HG03558 (cell line): ENCODE measurements at regions not wholly inside any gene's neighbourhood (a gene's known extent, or its start where the extent isn't known, plus 50 kb on each side); places are given as distances from the start of the nearest gene placed in this dataset.

Experiments used
- ATAC-seq: cut with Tn5 transposase; IDR thresholded peaks from one replicate; pipeline ENCODE4 v1.9.1; 2021; ENCODE audit warnings: moderate number of reproducible peaks; ENCODE audit not compliant: unreplicated experiment; ENCODE audit errors: extremely low read depth

DNA sequence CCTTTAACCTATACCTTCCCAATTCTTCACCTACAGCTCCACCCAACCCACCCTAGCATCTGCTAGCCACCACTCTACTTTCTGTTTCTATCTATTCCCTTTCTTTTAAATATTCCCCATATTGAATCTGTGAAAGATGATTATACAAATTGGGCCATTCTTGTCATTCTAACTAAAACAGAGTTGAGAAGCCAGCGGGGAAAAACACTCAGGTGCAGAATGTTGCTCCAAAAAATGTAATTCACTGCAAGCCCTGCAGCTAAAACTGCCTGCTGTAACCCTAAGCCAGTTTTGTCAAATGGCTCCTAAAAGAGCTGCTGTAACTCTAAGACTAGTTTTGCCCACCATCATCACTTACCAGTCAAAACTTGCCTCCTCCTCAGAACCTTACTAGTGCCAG is 1468.6 kb upstream of the MIR17HG start:
- no peak for ATAC-seq

DNA sequence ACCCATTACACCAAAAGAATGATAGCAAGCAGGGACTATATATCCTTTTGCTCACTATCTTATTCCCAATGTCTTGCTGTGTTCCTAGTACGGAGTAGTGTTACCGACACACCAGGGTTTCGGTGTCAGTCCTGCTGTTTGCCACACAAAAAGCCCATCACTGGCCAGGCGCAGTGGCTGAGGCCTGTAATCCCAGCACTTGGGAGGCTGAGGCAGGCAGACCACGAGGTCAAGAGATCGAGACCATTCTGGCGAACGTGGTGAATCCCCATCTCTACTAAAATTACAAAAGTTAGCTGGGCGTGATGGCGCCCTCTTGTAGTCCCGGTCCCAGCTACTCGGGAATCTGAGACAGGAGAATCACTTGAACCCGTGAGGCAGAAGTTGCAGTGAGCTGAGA is 1467.3 kb upstream of the MIR17HG start:
- ATAC-seq: no peak

DNA sequence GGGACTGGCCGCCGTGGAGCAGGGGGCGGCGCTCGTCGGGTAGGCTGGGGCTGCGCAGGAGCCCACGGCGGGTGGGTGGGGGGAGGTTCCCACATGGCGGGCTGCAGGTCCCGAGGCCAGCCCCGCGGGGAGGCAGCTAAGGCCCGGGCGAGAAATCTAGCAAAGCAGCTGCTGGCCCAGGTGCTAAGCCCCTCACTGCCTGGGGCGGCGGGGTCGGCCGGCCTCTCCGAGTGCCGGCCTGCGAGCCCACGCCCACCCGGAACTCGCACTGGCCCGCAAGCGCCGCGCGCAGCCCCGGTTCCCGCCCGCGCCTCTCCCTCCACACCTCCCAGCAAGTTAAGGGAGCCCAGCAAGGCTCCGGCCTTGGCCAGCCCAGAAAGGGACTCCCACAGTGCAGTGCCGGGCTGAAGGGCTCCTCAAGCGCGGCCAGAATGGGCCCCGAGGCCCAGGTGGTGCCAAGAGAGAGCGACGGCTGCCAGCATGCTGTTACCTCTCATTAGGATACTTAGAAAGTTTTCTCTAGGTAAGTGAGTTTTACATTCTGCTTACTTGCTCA is 1463.5 kb upstream of the MIR17HG start:
- no peak for ATAC-seq

DNA sequence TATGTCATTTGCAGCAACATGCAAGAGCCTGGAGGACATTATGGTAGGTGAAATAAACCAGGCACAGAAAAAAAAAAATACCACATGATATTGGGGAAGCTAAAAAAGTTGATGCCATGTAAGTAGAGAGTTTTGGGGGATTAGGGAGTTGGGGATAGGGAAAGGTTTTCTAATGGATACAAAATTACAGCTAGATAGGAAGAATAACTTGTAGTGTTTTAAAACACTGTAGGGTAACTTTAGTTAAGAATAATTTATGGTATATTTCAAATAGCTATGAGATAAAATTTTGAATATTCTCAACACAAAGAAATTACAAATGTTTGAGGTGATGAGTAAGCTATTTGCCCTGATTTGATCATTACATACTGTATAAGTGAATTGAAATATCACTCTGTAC is 1456.7 kb upstream of the MIR17HG start:
- ATAC-seq: no peak

DNA sequence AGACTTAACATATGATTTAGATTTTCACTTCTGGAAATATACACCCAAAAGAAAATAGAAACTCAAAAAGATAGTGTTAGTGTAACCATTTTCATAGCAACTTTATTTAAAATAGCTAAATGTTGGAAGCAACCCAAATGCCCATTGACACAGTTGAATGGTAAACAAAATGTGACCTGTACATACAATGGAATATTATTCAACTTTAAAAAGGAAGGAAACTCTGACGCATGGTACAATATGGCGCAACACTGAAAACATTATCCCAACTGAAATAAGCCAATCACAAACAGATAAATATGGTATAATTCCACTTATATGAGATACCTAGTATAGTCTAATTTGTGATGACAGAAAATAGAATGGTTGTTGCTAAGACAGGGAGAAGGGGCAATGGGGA is 1456.1 kb upstream of the MIR17HG start:
- no peak for ATAC-seq

DNA sequence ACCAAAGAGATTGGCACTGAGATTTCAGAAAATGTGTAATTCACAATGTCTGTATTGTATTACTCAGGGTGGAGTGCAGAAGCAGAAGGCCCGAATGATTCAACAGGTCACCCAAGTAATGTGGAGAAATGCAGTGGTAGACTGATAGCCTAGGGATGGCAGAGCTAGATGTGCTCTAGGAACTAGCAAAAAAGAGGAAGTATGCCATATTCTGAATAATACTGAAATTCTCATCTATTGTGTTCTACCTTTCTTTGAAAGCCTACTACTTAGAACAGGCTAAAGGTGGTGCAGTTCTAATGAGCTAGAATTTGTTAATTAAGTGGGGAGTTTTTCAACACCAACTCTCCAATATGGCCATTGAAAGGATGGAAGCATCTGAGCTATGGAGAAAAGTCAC is 1449.8 kb upstream of the MIR17HG start:
- peak; percentile 71 for ATAC-seq

DNA sequence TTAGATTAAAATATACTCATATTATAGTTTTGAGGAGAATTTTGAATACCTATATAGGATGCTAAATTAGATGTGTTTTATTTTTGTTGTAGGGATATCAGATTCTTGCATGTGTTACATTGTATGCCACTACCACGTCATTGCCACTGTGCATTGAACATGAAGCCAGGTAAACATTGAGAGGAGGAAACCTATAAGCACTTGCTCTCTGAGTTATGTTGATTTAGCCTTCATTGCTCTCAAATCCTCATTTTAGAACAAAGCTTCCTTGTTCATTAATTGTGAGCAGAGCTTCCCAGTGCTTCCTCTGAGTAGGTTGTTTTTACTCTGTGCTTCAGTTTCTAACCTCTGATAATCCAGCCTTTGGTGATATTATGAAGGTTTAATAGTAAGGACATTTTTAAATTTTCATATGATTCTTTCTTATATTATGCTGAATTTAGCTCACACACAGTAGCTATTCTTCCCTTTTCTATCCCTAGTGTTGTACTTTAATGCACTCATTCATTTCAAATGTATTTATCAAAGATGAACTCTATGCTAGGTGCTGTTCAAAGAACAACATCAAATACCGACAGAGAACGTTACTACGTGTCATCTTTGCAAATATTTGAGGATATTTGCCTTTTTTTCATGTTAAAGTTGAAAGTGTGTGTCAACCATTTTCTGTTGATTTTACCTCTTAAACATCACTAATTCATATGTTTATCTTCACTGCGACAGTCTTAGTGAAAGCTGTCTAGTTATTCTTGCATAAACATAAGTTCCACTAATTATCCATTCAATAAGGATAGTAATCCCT is 1448.0 kb upstream of the MIR17HG start:
- ATAC-seq: no peak

DNA sequence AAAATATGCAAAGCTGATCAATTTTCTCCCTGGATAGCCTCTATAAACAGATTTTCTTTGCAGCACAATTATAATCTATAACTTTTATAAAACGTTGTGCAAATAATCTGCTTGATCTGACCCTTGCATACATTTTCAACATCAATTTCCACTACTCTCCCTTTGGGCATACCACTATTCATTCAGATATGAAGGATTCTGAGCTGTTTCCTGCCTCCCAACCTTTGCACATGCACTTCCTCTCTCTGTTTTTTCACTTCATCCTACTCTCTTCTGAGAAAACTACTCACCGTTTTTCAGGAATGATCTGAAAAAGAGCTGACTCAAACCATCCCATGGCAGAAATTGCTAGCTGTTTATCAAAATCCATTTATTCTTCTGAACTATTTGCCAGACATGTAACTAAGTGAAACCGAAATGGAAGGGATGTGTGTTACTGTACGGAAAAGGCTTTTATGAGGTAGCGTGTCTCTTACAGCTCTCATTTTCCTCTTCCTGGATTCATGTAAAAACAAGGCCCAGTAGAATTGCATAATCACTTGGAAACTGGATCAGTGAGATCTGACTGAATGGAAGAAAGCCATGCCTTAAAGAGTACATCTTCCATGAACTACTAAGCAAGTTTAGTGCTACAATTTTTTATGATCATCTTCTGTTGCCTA is 1447.3 kb upstream of the MIR17HG start:
- ATAC-seq: no peak

DNA sequence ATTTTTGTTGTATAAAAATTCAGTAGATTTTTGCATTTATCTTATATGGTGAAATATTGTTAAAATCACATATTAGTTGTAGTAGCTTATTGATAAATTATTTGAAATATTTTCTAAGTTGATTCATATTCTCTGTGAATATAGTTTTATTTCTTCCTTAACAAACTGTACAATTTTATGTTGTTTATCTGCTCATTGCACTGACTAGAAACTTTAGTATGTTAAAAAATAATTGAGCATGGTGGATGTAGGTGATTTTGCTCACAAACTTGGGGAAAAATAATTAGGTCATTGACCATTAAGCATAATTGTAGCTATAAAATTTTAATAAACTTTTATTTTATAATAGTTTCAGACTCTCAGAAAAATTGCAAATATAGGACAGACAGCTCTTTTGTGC is 1445.3 kb upstream of the MIR17HG start:
- ATAC-seq: no peak

DNA sequence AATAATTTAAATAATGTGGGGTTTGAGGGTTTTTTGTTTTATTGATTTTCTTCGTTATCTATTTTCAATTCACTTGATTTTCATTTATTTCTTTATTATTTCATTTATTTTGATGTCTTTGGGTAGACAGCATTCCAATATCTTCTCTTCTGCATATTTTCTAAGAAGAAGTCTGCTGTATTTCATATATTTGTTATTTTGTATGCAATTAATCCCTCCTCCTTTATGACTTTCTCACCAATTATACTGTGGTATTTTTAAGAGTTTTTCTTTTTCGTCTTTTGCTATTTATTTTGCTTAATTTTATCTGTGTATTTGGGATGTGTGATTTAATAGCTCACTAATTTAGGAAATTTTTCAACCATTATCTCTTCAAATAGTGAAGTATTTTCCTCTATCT is 1444.4 kb upstream of the MIR17HG start:
- ATAC-seq: no peak

DNA sequence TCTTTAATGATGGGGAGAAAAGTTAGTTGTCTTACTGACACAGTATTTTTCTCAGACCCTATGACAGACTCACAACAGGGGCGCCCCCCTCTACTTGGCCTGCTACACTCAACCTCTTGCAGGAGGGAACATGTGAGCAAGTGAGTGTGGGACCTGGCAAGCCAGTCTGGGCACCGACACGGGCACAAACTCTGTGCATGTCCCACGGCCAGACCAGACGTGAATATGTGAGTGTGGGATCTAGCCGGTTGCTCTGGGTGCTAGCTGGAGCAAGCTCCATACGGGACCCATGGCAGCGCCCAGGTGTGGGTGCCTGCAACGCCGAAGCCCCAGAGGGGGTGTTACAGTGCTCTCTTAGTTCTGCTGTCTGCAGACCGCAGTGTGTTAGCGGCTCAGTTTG is 1437.3 kb upstream of the MIR17HG start:
- ATAC-seq: no peak

DNA sequence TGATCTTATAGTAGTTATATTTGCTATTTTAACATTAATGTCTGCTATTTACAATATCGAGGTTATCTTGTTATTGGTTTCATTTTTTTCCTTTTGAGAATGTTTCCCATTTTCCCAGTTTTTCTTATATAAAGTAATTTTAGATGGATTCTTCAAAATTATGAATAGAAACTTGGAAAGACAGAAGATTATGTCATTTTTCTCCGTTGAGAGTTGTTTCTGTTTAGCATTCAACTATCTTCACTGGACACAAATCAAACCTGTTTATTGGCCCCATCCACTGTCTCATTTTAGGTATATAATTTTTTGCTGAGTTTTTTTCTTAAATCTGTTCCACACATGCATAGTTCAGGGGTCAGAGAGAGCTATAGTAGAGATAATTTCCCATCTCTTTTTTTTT is 1430.9 kb upstream of the MIR17HG start:
- ATAC-seq: no peak

DNA sequence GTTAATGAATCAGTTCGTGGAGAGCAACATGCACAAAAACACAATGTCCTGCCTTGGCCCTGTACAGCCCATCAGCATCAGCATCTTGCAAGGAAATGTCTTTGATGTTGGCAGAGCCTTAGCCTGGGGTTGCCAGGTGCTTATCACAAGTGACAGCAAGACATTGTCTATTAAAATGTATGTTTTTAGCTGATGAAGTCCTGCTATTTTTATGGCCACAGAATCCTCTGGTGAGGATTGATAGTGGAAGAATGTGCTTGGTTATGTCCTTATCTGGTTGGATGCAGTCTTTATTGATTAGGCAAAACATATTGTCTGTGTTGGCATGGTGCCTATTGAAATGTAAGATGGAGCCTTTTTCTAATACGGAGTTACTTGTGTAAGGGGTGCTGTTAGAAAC is 1427.0 kb upstream of the MIR17HG start:
- ATAC-seq: no peak

DNA sequence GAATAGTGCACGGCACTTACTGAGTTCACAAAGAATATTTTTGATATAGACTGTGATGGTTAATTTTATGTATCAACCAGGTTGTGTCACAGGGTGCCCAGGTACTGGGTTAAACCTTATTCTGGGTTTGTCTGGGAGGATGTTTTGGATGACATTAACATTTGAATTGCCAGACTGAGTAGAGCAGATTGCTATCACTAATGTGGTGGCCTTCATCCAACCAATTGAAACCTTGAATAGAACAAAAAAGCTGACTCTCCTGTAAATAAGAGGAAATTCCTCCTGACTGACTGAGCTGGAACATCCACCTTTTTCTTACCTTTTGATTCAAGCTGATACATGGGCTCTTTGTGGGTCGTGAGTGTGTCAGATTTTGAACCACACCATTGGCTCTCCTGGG is 1424.4 kb upstream of the MIR17HG start:
- no peak for ATAC-seq

DNA sequence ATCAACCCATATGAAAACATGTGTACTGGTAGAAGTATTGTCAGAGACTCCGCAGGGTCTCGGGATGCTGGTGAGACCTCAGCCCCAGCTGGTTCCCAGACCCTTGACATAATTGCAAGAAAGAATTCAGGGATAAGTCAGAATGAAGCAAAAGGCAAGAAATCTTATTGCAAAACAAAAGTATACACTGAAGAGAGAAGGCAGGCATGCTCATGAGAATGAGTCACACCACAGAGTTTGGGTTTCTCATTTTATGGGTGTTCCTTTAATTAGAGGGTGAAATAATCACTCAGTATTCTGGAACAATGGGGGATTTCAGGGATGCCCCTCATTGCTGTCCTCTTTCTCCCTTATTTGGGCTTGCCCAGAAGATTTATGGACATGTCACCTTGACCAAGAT is 1423.8 kb upstream of the MIR17HG start:
- ATAC-seq: no peak

DNA sequence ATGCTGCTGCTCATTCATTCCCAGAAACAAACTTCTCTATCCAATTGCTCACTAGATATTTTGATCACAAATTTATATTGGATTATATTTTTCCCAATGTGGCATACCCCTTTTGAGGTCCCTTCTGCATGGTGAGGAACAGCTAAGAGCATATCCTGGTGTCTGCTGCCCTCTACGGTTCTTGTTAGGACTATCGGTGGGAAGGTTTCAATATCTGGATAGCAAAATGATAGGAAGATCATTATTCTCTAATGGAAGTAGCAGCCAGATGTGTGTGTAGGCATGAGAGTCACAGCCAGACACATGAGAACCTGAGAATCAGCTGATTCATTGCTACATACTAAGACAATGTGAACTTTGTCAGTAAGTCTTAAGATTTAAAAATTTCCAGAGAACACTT is 1422.4 kb upstream of the MIR17HG start:
- no peak for ATAC-seq

DNA sequence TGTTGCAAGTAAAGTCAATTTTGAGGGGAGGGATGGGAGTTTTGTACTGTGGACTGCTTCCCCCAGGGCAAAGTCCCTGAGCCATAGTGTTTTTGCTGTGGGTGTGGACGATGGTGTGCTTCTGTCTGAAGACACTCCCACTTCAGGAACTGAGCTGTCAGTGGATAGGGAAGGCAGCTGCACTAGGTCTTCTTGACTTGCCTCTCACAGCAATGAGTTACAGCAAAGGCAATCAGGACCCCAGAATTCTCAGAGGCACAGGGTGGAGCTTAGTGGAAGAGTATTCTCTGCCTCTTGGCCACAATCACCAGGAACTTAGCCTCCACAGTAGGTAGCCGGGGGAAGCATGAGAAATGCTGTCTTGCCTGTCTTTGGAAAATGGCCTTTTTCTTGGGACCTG is 1416.6 kb upstream of the MIR17HG start:
- ATAC-seq: no peak

DNA sequence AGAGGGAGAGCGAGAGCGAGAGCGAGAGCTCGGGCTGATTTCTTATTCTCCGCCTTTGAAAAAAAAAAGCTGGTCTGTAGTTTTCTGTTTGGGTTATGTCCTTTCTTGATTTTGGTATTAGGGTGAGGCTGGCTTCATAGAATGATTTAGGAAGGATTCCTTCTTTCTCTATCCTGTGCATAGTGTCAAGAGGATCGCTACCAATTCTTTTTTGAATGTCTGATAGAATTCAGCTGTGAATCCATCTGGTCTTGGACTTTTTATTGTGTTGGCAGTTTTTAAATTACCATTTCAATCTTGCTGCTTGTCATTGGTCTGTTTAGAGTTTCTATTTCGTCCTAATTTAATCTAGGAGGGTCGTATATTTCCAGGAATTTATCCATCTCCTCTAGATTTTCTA is 1414.6 kb upstream of the MIR17HG start:
- ATAC-seq: no peak

DNA sequence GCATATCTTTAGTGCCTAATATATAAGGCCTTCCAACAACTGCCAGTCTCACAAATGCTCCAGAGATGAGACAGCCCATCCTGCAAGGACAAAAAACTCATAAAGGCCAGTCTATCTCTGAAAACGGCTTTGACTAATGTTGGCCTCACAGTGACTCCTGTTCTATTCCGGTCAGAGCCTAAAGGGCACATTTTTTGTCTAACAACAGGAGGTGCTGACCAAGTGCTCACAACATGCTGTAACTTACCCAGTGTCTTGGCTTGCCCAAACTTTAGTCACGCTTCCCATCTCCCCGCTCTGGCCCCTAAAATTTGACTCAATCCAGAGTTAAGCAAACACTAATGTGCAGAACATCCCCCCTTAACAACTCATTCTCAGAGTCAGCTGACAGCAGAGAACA is 1411.2 kb upstream of the MIR17HG start:
- ATAC-seq: no peak

DNA sequence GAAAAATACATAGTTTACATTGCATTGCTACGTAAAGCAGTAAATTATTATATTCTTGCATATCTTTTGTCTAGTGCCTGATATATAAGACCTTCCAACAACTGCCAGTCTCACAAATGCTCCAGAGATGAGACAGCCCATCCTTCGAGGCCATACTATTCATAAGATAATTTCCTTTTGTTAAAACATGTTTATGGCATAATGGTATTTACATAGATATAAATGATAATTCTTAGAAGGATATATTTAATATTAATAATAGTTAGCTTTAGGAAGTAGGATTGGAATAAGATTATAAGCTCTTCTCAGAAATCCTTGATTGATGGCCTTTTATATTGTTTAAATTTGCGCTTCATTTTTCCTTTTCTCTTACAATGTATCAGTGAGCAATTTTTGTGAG is 1410.1 kb upstream of the MIR17HG start:
- no peak for ATAC-seq

DNA sequence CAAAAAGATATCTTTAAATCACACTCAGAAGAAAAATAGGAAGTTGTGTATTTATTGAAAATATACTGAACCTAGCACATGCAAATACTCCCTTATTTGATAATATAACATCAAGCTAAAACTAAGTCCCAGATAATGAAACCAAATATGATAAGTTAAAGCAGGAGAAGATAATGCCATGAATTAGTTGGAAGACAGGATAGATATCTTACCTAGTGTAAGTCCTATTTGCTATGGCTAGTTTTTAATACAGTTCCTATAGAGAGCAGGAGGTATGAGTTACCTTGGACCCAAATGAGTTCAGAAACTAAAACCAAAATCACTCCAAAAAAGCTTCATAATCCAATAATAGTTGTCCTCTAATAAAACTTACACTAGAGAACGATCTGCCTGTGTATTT is 1407.1 kb upstream of the MIR17HG start:
- no peak for ATAC-seq

DNA sequence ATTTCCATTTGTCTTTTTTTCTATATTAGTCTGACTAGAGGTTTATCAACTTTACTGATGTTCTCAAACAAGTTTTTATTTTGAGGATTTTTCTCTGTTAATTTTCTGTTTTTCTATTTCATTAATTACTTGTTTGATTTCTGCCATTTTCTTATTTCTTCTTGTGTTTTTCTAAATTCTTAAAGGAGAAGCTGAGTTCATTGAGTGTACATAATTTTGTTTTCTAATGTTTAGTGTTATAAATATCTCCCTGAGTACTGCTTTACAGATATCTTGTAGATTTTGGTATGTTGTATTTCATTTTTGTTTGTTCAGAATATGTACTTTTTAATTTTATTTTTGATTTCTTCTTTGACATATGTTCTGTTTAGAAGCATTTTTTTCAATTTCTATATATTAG is 1404.3 kb upstream of the MIR17HG start:
- no peak for ATAC-seq
